GM12873 (cell line): ENCODE measurements at regions not wholly inside any gene's neighbourhood (a gene's known extent, or its start where the extent isn't known, plus 50 kb on each side); places are given as distances from the start of the nearest gene placed in this dataset.

Source experiments
- CTCF ChIP-seq: IDR thresholded peaks from 2 replicates; pipeline ENCODE4 v1.5.1; 2012; ENCODE audit warnings: low read depth, mild to moderate bottlenecking, moderate library complexity, low read length, control low read depth; ENCODE audit not compliant: insufficient read depth; ENCODE audit errors: missing control alignments

GRCh38 chr5:56327809-56328208 lies 94.7 kb upstream of the ANKRD55 start:
- TF ChIP-seq CTCF, result no peak

GRCh38 chr5:56326770-56327169 lies 93.6 kb upstream of the ANKRD55 start:
- no peak for TF ChIP-seq CTCF

GRCh38 chr5:56326116-56326515 lies 93.0 kb upstream of the ANKRD55 start:
- TF ChIP-seq CTCF, result no peak

GRCh38 chr5:56325039-56325438 lies 91.9 kb upstream of the ANKRD55 start:
- no peak for TF ChIP-seq CTCF

GRCh38 chr5:56323505-56323904 lies 90.4 kb upstream of the ANKRD55 start:
- TF ChIP-seq CTCF, result no peak

- TF ChIP-seq CTCF, result no peak
These were observed 89.5 kb upstream of the ANKRD55 start for GRCh38 chr5:56322592-56322991.

- no peak for TF ChIP-seq CTCF
These were observed 88.2 kb upstream of the ANKRD55 start for GRCh38 chr5:56321236-56321881.

- TF ChIP-seq CTCF, result no peak
These were observed 87.6 kb upstream of the ANKRD55 start for GRCh38 chr5:56320686-56321085.
